NB4 (cell line): ENCODE measurements at regions not wholly inside any gene's neighbourhood (a gene's known extent, or its start where the extent isn't known, plus 50 kb on each side); places are given as distances from the start of the nearest gene placed in this dataset.

Experiments used
- MYC ChIP-seq: IDR thresholded peaks from 2 replicates; pipeline ENCODE4 v1.6.1; 2011; ENCODE audit warnings: low read depth, low read length
- POLR2A ChIP-seq: IDR thresholded peaks from 2 replicates; pipeline ENCODE4 v1.6.1; 2011; ENCODE audit warnings: mild to moderate bottlenecking; ENCODE audit not compliant: insufficient read length; ENCODE audit errors: extremely low read depth
- TF ChIP-seq, protein P1 (sequence below): IDR thresholded peaks from one replicate; pipeline ENCODE4 v1.5.1; 2012; ENCODE audit warnings: low read depth, low read length

DNA sequence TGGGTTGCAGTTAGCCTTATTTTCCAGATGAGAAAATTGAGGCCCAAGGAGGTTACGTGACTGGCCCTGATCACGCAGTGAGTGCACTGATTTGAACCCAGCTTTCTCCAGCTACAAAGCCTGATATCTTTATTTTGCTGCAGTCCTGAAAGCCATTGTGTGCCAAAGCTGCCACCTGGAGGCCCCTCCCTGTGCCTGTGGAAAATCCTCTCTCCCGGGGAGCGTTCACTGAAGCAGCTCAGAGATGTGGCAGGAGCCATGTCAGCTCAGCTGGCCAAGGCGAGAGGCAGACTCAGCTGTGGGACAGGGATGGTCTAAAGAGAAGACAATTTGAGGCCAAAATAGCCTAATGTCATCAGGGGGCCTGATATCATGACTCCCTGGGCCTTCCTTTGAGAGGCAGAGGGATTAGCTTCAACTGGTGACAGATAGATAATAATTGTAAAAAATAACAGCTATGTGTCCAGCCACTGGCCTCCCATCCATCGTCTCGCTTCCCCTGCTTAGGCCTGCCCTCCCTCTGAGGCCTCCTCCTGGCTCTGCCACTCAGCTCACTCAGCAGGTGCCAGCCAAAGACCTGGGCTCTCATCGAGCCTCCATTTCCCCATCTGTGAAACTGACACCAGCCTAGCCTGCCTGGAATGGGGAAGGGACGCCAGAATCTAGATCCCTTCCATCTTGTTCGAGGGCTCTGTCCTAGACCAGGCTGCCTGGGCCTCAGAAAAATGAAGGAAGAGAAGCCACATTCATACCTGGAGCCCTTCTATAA is 74.3 kb upstream of the GGTA1 start:
- TF ChIP-seq, protein P1, sequence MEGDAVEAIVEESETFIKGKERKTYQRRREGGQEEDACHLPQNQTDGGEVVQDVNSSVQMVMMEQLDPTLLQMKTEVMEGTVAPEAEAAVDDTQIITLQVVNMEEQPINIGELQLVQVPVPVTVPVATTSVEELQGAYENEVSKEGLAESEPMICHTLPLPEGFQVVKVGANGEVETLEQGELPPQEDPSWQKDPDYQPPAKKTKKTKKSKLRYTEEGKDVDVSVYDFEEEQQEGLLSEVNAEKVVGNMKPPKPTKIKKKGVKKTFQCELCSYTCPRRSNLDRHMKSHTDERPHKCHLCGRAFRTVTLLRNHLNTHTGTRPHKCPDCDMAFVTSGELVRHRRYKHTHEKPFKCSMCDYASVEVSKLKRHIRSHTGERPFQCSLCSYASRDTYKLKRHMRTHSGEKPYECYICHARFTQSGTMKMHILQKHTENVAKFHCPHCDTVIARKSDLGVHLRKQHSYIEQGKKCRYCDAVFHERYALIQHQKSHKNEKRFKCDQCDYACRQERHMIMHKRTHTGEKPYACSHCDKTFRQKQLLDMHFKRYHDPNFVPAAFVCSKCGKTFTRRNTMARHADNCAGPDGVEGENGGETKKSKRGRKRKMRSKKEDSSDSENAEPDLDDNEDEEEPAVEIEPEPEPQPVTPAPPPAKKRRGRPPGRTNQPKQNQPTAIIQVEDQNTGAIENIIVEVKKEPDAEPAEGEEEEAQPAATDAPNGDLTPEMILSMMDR, result no peak
- TF ChIP-seq POLR2A (no peak), MYC (no peak)
